Loucy (cell line): ENCODE measurements at regions not wholly inside any gene's neighbourhood (a gene's known extent, or its start where the extent isn't known, plus 50 kb on each side); places are given as distances from the start of the nearest gene placed in this dataset.

Experiments
- H2AFZ ChIP-seq: fragments of 200-600 bp; sonication (generic); 2 replicates; pipeline ENCODE4 v1.6.0; 2016; ENCODE audit warnings: antibody characterized with exemption, mild to moderate bottlenecking, low read length, moderate library complexity
- H3F3A ChIP-seq: fragments of 200-600 bp; 2 replicates; pipeline ENCODE4 v1.6.0; 2016; ENCODE audit warnings: antibody characterized with exemption, low read depth, mild to moderate bottlenecking
- H3K27me3 ChIP-seq: fragments of 200-600 bp; sonication (generic); 2 replicates; pipeline ENCODE4 v1.6.1; 2014; ENCODE audit warnings: low read length, mild to moderate bottlenecking; ENCODE audit not compliant: insufficient read depth, poor library complexity, severe bottlenecking
- H3K36me3 ChIP-seq: fragments of 200-600 bp; sonication (generic); 2 replicates; pipeline ENCODE4 v1.6.1; 2016; ENCODE audit warnings: low read length; ENCODE audit not compliant: insufficient read depth
- H3K4me1 ChIP-seq: fragments of 200-600 bp; sonication (generic); 2 replicates; pipeline ENCODE4 v1.5.1; 2014; ENCODE audit warnings: low read length, mild to moderate bottlenecking; ENCODE audit not compliant: insufficient read depth, poor library complexity, severe bottlenecking
- H3K4me2 ChIP-seq: fragments of 200-600 bp; sonication (generic); 2 replicates; pipeline ENCODE4 v1.6.0; 2014; ENCODE audit warnings: antibody characterized with exemption, low read length, low read depth, mild to moderate bottlenecking; ENCODE audit not compliant: poor library complexity, severe bottlenecking
- H3K4me3 ChIP-seq: fragments of 200-600 bp; sonication (generic); 2 replicates; pipeline ENCODE4 v1.5.1; 2014; ENCODE audit warnings: low read length, mild to moderate bottlenecking, mixed read lengths; ENCODE audit not compliant: poor library complexity, severe bottlenecking
- H3K79me2 ChIP-seq: fragments of 200-600 bp; sonication (generic); 2 replicates; pipeline ENCODE4 v1.6.1; 2014; ENCODE audit warnings: low read length; ENCODE audit not compliant: insufficient read depth
- H3K9ac ChIP-seq: fragments of 200-600 bp; sonication (generic); 2 replicates; pipeline ENCODE4 v1.6.0; 2014; ENCODE audit warnings: mild to moderate bottlenecking, low read depth, low read length, moderate library complexity; ENCODE audit not compliant: poor library complexity, severe bottlenecking
- H3K9me2 ChIP-seq: fragments of 200-600 bp; sonication (generic); replicated peaks from 2 replicates; pipeline ENCODE4 v1.6.1; 2016; ENCODE audit warnings: low read depth, low read length, mixed read lengths
- H3K9me3 ChIP-seq: fragments of 200-600 bp; sonication (generic); 2 replicates; pipeline ENCODE4 v1.6.1; 2014; ENCODE audit warnings: mild to moderate bottlenecking, antibody characterized with exemption, low read length, low read depth; ENCODE audit not compliant: insufficient read depth
- H4K20me1 ChIP-seq: fragments of 200-600 bp; sonication (generic); 2 replicates; pipeline ENCODE4 v1.6.0; 2014; ENCODE audit warnings: antibody characterized with exemption, low read length, mild to moderate bottlenecking; ENCODE audit not compliant: insufficient read depth, poor library complexity, severe bottlenecking
- EZH2phosphoT487 ChIP-seq: fragments of 200-600 bp; IDR thresholded peaks from 2 replicates; pipeline ENCODE4 v1.6.1; 2018; ENCODE audit warnings: antibody characterized with exemption, mild to moderate bottlenecking, moderate library complexity, borderline replicate concordance
- TF ChIP-seq, protein P1 (sequence below): fragments of 200-600 bp; sonication (generic); conservative IDR thresholded peaks from 2 replicates; pipeline ENCODE4 v1.5.1; 2014; ENCODE audit warnings: mild to moderate bottlenecking, antibody characterized with exemption, low read length

DNA sequence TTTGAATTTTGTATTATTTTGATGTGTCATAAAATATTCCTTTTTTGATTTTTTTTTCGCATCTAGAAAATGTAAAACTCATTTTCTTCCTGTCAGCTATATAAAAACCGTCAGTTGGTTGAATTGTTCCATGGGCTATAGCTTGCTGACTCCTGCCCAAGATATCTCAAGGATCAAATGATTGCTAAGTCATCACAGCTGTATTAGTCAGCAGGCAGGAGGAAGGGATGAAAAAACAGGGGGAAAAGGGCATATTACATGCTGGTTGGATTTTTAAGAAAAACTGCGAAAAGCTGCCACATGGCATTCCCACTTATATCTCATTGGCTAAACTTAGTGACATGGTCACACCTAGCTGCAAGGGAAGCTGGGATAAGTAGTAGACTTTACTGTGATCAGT lies 569.9 kb downstream of the BCKDHB start:
- no peaks in the 10 kb centered on the region for H3K4me1 ChIP-seq
- H3K9me3 ChIP-seq = no peaks in the 10 kb centered on the region
- TF ChIP-seq EZH2phosphoT487 = no peak
- TF ChIP-seq, protein P1, sequence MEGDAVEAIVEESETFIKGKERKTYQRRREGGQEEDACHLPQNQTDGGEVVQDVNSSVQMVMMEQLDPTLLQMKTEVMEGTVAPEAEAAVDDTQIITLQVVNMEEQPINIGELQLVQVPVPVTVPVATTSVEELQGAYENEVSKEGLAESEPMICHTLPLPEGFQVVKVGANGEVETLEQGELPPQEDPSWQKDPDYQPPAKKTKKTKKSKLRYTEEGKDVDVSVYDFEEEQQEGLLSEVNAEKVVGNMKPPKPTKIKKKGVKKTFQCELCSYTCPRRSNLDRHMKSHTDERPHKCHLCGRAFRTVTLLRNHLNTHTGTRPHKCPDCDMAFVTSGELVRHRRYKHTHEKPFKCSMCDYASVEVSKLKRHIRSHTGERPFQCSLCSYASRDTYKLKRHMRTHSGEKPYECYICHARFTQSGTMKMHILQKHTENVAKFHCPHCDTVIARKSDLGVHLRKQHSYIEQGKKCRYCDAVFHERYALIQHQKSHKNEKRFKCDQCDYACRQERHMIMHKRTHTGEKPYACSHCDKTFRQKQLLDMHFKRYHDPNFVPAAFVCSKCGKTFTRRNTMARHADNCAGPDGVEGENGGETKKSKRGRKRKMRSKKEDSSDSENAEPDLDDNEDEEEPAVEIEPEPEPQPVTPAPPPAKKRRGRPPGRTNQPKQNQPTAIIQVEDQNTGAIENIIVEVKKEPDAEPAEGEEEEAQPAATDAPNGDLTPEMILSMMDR = no peak
- no peaks in the 10 kb centered on the region for H3K27me3 ChIP-seq
- H4K20me1 ChIP-seq = no peaks in the 10 kb centered on the region
- H3K79me2 ChIP-seq = no peaks in the 10 kb centered on the region
- H3K36me3 ChIP-seq = no peaks in the 10 kb centered on the region
- no peaks in the 10 kb centered on the region for H3F3A ChIP-seq
- H3K9me2 ChIP-seq = no peaks in the 10 kb centered on the region
- no peak overlapping the region for H2AFZ ChIP-seq
- no peak overlapping the region for H3K4me3 ChIP-seq
- no peak overlapping the region for H3K9ac ChIP-seq
- no peak overlapping the region for H3K4me2 ChIP-seq

- Histone ChIP-seq H4K20me1 (no peaks in the 10 kb centered on the region), H3K4me2 (no peak overlapping the region), H3K79me2 (no peaks in the 10 kb centered on the region), H3K4me1 (no peaks in the 10 kb centered on the region), H3F3A (no peaks in the 10 kb centered on the region), H3K36me3 (no peaks in the 10 kb centered on the region), H3K9me2 (no peaks in the 10 kb centered on the region), H3K27me3 (no peaks in the 10 kb centered on the region), H3K9me3 (no peaks in the 10 kb centered on the region), H3K9ac (no peak overlapping the region), H2AFZ (no peak overlapping the region), H3K4me3 (no peak overlapping the region)
- TF ChIP-seq, protein P1 = no peak
Observed at GRCh38 chr6:80674669-80675068, 568.2 kb downstream of the BCKDHB start.

- no peaks in the 10 kb centered on the region for H4K20me1 ChIP-seq
- H3K4me1 ChIP-seq = no peaks in the 10 kb centered on the region
- H3K9ac ChIP-seq = no peak overlapping the region
- H3K4me3 ChIP-seq = no peak overlapping the region
- H3K4me2 ChIP-seq = no peak overlapping the region
- H2AFZ ChIP-seq = no peak overlapping the region
- H3K36me3 ChIP-seq = no peaks in the 10 kb centered on the region
- H3K9me2 ChIP-seq = no peaks in the 10 kb centered on the region
- no peaks in the 10 kb centered on the region for H3K9me3 ChIP-seq
- H3K27me3 ChIP-seq = no peaks in the 10 kb centered on the region
- no peak for TF ChIP-seq EZH2phosphoT487
- TF ChIP-seq, protein P1 = no peak
- no peaks in the 10 kb centered on the region for H3F3A ChIP-seq
- H3K79me2 ChIP-seq = no peaks in the 10 kb centered on the region
Observed at GRCh38 chr6:80673367-80673766, 566.9 kb downstream of the BCKDHB start.
